ENCODE measurements at regions not wholly inside any gene's neighbourhood (a gene's known extent, or its start where the extent isn't known, plus 50 kb on each side); places are given as distances from the start of the nearest gene placed in this dataset.

GRCh38 chr3:64972793-64973192, 285.0 kb upstream of the ADAMTS9 start:
- TF ChIP-seq CTCF (IDR thresholded peaks at IDR 0.05) (no peak), POLR2A (IDR thresholded peaks at IDR 0.05) (no peak)

Measured in ovary (tissue), 3 donors.